ENCODE measurements at regions not wholly inside any gene's neighbourhood (a gene's known extent, or its start where the extent isn't known, plus 50 kb on each side); places are given as distances from the start of the nearest gene placed in this dataset.

- no peak for TF ChIP-seq EZH2phosphoT487 (IDR thresholded peaks at IDR 0.05; ENCODE audit: low read depth, severe bottlenecking, unreplicated experiment)
- TF ChIP-seq CTCF (IDR thresholded peaks at IDR 0.05; ENCODE audit: poor library complexity), result no peak
- TF ChIP-seq EZH2 (IDR thresholded peaks at IDR 0.05; ENCODE audit: borderline replicate concordance), result no peak
Observed at GRCh38 chr3:163644172-163644571, 1434.1 kb downstream of the SI start.

Measured in hepatocyte (in vitro differentiated cells).